K562 (cell line): ENCODE measurements at regions not wholly inside any gene's neighbourhood (a gene's known extent, or its start where the extent isn't known, plus 50 kb on each side); places are given as distances from the start of the nearest gene placed in this dataset.

ENCODE experiments used
- ATAC-seq: fragments of 200-7000 bp; cut with Tn5 transposase; 3 replicates; pipeline ENCODE4 v1.9.1; 2020; ENCODE audit warnings: moderate library complexity
- BruUV-seq: library from RNA; stranded (reverse); fragments of 400-500 nt; replicated peaks from 2 replicates; lab custom pipeline; 2021; lab: Mats Ljungman, UMichigan
- CTCF ChIA-PET: fragments of 300-600 bp; formaldehyde crosslinking; extraction: SDS; loops from one replicate; lab custom pipeline; 2021; ENCODE audit warnings: low intra/inter-chr PET ratio; lab: Yijun Ruan, JAX
- POLR2A ChIA-PET: fragments of 300-600, 350-650 bp; sonication (Branson Sonifier 250); formaldehyde crosslinking; extraction: SDS; loops from one replicate; lab custom pipeline; 2021; ENCODE audit warnings: antibody characterized with exemption, inconsistent platforms; lab: Yijun Ruan, JAX
- DNase-seq, 4 experiments: peaks; one replicate each; pipeline versions ENCODE4 v3.0.0 to v3.0.0-alpha.2; 2011 to 2018; ENCODE audit warnings: low spot score in 3 of 4, mixed read lengths in 3 of 4; ENCODE audit errors: extremely low read depth in 1 of 4
- FAIRE-seq: peaks from 2 replicates; lab custom pipeline; 2011; peaks lifted over from hg19 to GRCh38; lab: Jason Lieb, UNC
- H2AFZ ChIP-seq: 2 replicates; pipeline ENCODE4 v1.6.0; 2011; ENCODE audit warnings: low read depth, low read length, control low read depth, inconsistent platforms
- H3K27ac ChIP-seq: fragments of 200-600 bp; 3 replicates; pipeline ENCODE4 v1.8.0; 2011; ENCODE audit warnings: low read depth, mild to moderate bottlenecking, control low read depth, inconsistent platforms, low read length, moderate library complexity, mixed read lengths; ENCODE audit errors: extremely low read depth
- H3K27me3 ChIP-seq, 2 experiments: fragments of 300-600 bp in 1 of 2; 2 replicates in 1 of 2; 3 replicates in 1 of 2; pipeline versions ENCODE4 v1.6.0 to v1.8.0; 2011; ENCODE audit warnings: inconsistent platforms in 2 of 2, low read length in 2 of 2, mild to moderate bottlenecking in 1 of 2, mixed read lengths in 1 of 2, moderate library complexity in 1 of 2; ENCODE audit not compliant: control insufficient read depth in 2 of 2, insufficient read depth in 2 of 2
- H3K36me3 ChIP-seq: fragments of 300-600 bp; 3 replicates; pipeline ENCODE4 v1.8.0; 2011; ENCODE audit warnings: mild to moderate bottlenecking, low read length, inconsistent platforms; ENCODE audit not compliant: control insufficient read depth, insufficient read depth
- H3K4me1 ChIP-seq, 2 experiments: fragments of 200-600 bp in 1 of 2; replicated peaks in 1 of 2; 2 replicates in 1 of 2; 3 replicates in 1 of 2; pipeline versions ENCODE4 v1.5.1 to v1.8.0; 2011; ENCODE audit warnings: inconsistent platforms in 2 of 2, low read length in 2 of 2, mild to moderate bottlenecking in 1 of 2, mixed read lengths in 1 of 2, moderate library complexity in 1 of 2; ENCODE audit not compliant: control insufficient read depth in 2 of 2, insufficient read depth in 2 of 2
- H3K4me2 ChIP-seq: 2 replicates; pipeline ENCODE4 v1.6.1; 2011; ENCODE audit warnings: low read length, control low read depth, inconsistent platforms, mixed read lengths; ENCODE audit not compliant: insufficient read depth
- H3K4me3 ChIP-seq: fragments of 200-600 bp; sonication (generic), shearing (Covaris generic); 2 replicates; pipeline ENCODE4 v1.5.1; 2016; ENCODE audit warnings: control low read depth, inconsistent platforms
- H3K79me2 ChIP-seq: fragments of 200-600 bp; 3 replicates; pipeline ENCODE4 v1.8.0; 2011; ENCODE audit warnings: low read length, inconsistent platforms; ENCODE audit not compliant: control insufficient read depth, insufficient read depth
- H3K9ac ChIP-seq, 2 experiments: 2 replicates each; pipeline versions ENCODE4 v1.6.0 to v1.6.1; 2011; ENCODE audit warnings: low read depth in 2 of 2, low read length in 2 of 2, control low read depth in 1 of 2, inconsistent platforms in 1 of 2, mild to moderate bottlenecking in 1 of 2, mixed read lengths in 1 of 2; ENCODE audit not compliant: insufficient read depth in 1 of 2
- H3K9me1 ChIP-seq: one replicate; pipeline ENCODE4 v1.6.0; 2011; ENCODE audit warnings: inconsistent platforms, mild to moderate bottlenecking, low read length, moderate library complexity; ENCODE audit not compliant: control insufficient read depth, insufficient read depth
- H3K9me3 ChIP-seq: replicated peaks from 2 replicates; pipeline ENCODE4 v1.5.1; 2011; ENCODE audit warnings: low read depth, low read length, inconsistent platforms; ENCODE audit not compliant: control insufficient read depth, insufficient read depth
- H4K20me1 ChIP-seq: replicated peaks from 2 replicates; pipeline ENCODE4 v1.6.1; 2011; ENCODE audit warnings: low read length, inconsistent platforms, mixed read lengths; ENCODE audit not compliant: control insufficient read depth, insufficient read depth
- ARID2 ChIP-seq: fragments of 450-650 bp; IDR thresholded peaks from 2 replicates; pipeline ENCODE4 v1.6.1; 2017; ENCODE audit warnings: antibody characterized with exemption, mild to moderate bottlenecking
- E2F5 ChIP-seq: sonication (generic); formaldehyde crosslinking; IDR thresholded peaks from 2 replicates; pipeline ENCODE4 v1.8.0; 2022; ENCODE audit warnings: mild to moderate bottlenecking, missing genetic modification reagents
- GATAD2A ChIP-seq: fragments of 450-650 bp; IDR thresholded peaks from 2 replicates; pipeline ENCODE4 v1.6.1; 2017
- TCFL5 ChIP-seq: fragments of 250-450 bp; sonication (Bioruptor Pico); conservative IDR thresholded peaks from 2 replicates; pipeline ENCODE4 v1.6.1; 2021; ENCODE audit warnings: mild to moderate bottlenecking, moderate library complexity, matching md5 sums
- ZBTB5 ChIP-seq: fragments of 450-650 bp; IDR thresholded peaks from 2 replicates; pipeline ENCODE4 v1.6.1; 2017; ENCODE audit warnings: antibody characterized with exemption
- ZNF232 ChIP-seq: sonication (generic); formaldehyde crosslinking; IDR thresholded peaks from 2 replicates; pipeline ENCODE4 v1.8.0; 2022; ENCODE audit warnings: mild to moderate bottlenecking, missing genetic modification reagents
- ZNF3 ChIP-seq: fragments of 250-450 bp; sonication (Bioruptor Pico); IDR thresholded peaks from 2 replicates; pipeline ENCODE4 v1.5.0; 2021; ENCODE audit warnings: mild to moderate bottlenecking, moderate library complexity
- ZNF507 ChIP-seq: conservative IDR thresholded peaks from 2 replicates; pipeline ENCODE4 v1.6.1; 2017; ENCODE audit warnings: missing genetic modification characterization, missing compliant biosample characterization
- ZNF511 ChIP-seq: sonication (generic); formaldehyde crosslinking; IDR thresholded peaks from 2 replicates; pipeline ENCODE4 v1.8.0; 2022; ENCODE audit warnings: mild to moderate bottlenecking, missing genetic modification reagents
- WGBS: fragments of 100-300 bp; shearing (Covaris generic); methylation state at CpG from one replicate; pipeline ENCODE4 v1.1.6; 2016; ENCODE audit warnings: low coverage, mixed read lengths; ENCODE audit not compliant: insufficient coverage; ENCODE audit errors: missing lambda C conversion rate; 5-methylcytosine and 5-hydroxymethylcytosine counted together
- in situ Hi-C: fragments of 300-500 bp; cut with MboI; formaldehyde crosslinking; loops from 4 replicates; pipeline ENCODE4 v1.15.0; 2018; ENCODE audit warnings: inconsistent platforms, mixed read lengths
- intact Hi-C: fragments of 100-400 bp; cut with micrococcal nuclease; formaldehyde crosslinking; loops from 2 replicates; pipeline ENCODE4 v1.14.2; 2022

- no peak overlapping the region for H3K9ac ChIP-seq
- no peak for DNase-seq
- no peak overlapping the region for H3K4me2 ChIP-seq
- H3K9me3 ChIP-seq, result no peaks in the 10 kb centered on the region
- BruUV-seq, result no TSS peak
- H3K4me1 ChIP-seq, result no peaks in the 10 kb centered on the region
- TF ChIP-seq GATAD2A, result no peak
- no peak for TF ChIP-seq ZNF511 (CRISPR knock-in tag)
- TF ChIP-seq E2F5 (CRISPR knock-in tag), result no peak
- no peak for TF ChIP-seq ARID2
- TF ChIP-seq ZNF3, result no peak
- TF ChIP-seq TCFL5 (CRISPR knock-in tag), result no peak
- no peak for TF ChIP-seq ZBTB5
- TF ChIP-seq ZNF232 (CRISPR knock-in tag), result no peak
- TF ChIP-seq ZNF507 (tag), result no peak
- ChIA-PET CTCF (no interaction called here), POLR2A (interaction anchor here (0.7 kb wide), 1 partner anchor 65 kb away, joined by 3 read pairs; no protein-coding TSS in a partner anchor)
- no peak for FAIRE-seq
- H3K27ac ChIP-seq, result no peak overlapping the region
- ATAC-seq, result no peak
- no peaks in the 10 kb centered on the region for H3K79me2 ChIP-seq
- no peaks in the 10 kb centered on the region for H3K36me3 ChIP-seq
- H3K4me3 ChIP-seq, result no peak overlapping the region
- intact Hi-C loops (no loop called here), in situ Hi-C loops (no loop called here)
- no peaks in the 10 kb centered on the region for H3K9me1 ChIP-seq
- no peaks in the 10 kb centered on the region for H3K27me3 ChIP-seq
- WGBS, result 6% methylated on average over 3 of the region's 3 CpGs
- no peaks in the 10 kb centered on the region for H4K20me1 ChIP-seq
- no peak overlapping the region for H2AFZ ChIP-seq
These were observed 935.8 kb upstream of the SLC39A10 start for GRCh38 chr2:194721227-194721626.
